Psoas muscle (tissue), 7 donors: ENCODE measurements at regions not wholly inside any gene's neighbourhood (a gene's known extent, or its start where the extent isn't known, plus 50 kb on each side); places are given as distances from the start of the nearest gene placed in this dataset.
"Not testable (repeated sequence)": the region's sequence is repeated elsewhere in the genome, so short reads cannot be mapped to it uniquely, and the experiment has no call there.

Source experiments
- ATAC-seq, 4 donors: fragments of 200-7000 bp; cut with Tn5 transposase; one replicate each; pipeline ENCODE4 v1.9.1; 2020; ENCODE audit warnings: moderate library complexity in 3 of 4, mild to moderate bottlenecking in 2 of 4
- DNase-seq, 2 donors: peaks; one replicate each; pipeline ENCODE4 v3.0.0-alpha.2; 2020
- H3K27ac ChIP-seq: fragments of 200-600 bp; one replicate; pipeline ENCODE4 v1.8.0; 2022
- H3K27me3 ChIP-seq, 3 donors: fragments of 200-600 bp in 1 of 3; one replicate each; pipeline versions ENCODE4 v1.6.1 to v1.8.0; 2013 to 2022; ENCODE audit warnings: low read length in 2 of 3, mild to moderate bottlenecking in 2 of 3, moderate library complexity in 1 of 3; ENCODE audit not compliant: insufficient read depth in 3 of 3
- H3K36me3 ChIP-seq, 2 donors: fragments of 200-600 bp in 1 of 2; one replicate each; pipeline versions ENCODE4 v1.6.1 to v1.8.0; 2013 to 2022; ENCODE audit warnings: low read depth in 1 of 2, mild to moderate bottlenecking in 1 of 2, moderate library complexity in 1 of 2; ENCODE audit not compliant: insufficient read depth in 1 of 2
- H3K4me1 ChIP-seq: fragments of 200-600 bp; one replicate; pipeline ENCODE4 v1.8.0; 2022
- H3K4me3 ChIP-seq: fragments of 200-600 bp; one replicate; pipeline ENCODE4 v1.8.0; 2022; ENCODE audit warnings: mild to moderate bottlenecking
- H3K9me3 ChIP-seq: fragments of 200-600 bp; one replicate; pipeline ENCODE4 v1.8.0; 2022
- WGBS, 3 donors: extraction: QIAGEN DNeasy Blood & Tissue Kit; methylation state at CpG; one replicate each; pipeline versions ENCODE4 v1.1.6 to v1.1.7; 2013; 5-methylcytosine and 5-hydroxymethylcytosine counted together
- intact Hi-C, 2 donors: fragments of 100-400 bp; cut with DNase I; formaldehyde crosslinking; loops; one replicate each; pipeline versions ENCODE4 v1.11.0 to v1.14.2; 2022
- TF ChIP-seq, protein P1 (sequence below): fragments of 200-600 bp; IDR thresholded peaks from one replicate; pipeline ENCODE4 v1.8.0; 2022; ENCODE audit warnings: antibody characterized with exemption
- donor health status: healthy with polysubstance abuse.
- donor health status: DM: no; HTN: no; CAD: no; lungs with moderate emphysema.
- donor health status: Bipolar disorder and iron deficiency.
- donor health status: healthy.
- donor health status: DM: yes; HTN: yes; CAD: no.
- donor health status: DM: no; HTN: no; CAD: no.
- donor health status: DM: yes; HTN: yes; CAD: no.

DNA sequence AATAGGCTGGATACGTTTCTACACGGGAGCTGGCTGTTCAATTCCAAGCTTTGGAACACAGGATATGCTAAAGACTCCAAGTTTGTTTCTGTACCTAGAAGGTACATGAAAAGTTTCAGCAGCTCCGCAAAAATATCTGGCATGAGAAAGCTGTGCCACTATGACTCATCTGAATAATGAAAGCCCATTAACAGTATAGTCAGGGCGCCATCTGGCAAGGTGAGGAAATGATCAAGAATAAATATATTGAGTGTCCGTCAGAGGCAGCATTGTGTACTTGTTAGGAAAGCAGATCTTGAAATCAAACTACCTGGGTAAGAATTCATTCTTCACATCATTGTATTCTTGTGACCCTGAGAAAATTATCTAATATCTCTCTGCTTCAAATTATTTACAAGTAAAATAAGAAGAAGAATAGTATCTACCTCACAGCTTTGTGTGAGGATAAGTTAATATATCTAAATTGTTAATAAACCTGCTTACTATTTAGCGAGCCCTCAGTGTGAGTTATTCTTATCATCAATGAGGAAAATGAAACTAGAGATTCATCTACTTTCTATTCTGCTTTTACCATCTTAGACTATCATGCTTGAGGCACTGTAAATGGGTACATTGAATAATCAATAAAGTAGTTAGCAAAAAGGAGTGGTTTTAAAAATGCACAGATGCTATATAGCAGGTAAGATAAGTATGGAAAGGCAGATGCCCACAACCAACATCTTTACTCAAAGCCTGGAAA, 53.5 kb downstream of the FSCB start:
- H3K4me3 ChIP-seq: no peak overlapping the region
- DNase-seq (no peak), ATAC-seq (no peak)
- 82 to 87% (median 87%) methylated on average over 6 of the region's 6 CpGs for WGBS, 3 donors
- TF ChIP-seq, protein P1, sequence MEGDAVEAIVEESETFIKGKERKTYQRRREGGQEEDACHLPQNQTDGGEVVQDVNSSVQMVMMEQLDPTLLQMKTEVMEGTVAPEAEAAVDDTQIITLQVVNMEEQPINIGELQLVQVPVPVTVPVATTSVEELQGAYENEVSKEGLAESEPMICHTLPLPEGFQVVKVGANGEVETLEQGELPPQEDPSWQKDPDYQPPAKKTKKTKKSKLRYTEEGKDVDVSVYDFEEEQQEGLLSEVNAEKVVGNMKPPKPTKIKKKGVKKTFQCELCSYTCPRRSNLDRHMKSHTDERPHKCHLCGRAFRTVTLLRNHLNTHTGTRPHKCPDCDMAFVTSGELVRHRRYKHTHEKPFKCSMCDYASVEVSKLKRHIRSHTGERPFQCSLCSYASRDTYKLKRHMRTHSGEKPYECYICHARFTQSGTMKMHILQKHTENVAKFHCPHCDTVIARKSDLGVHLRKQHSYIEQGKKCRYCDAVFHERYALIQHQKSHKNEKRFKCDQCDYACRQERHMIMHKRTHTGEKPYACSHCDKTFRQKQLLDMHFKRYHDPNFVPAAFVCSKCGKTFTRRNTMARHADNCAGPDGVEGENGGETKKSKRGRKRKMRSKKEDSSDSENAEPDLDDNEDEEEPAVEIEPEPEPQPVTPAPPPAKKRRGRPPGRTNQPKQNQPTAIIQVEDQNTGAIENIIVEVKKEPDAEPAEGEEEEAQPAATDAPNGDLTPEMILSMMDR: no peak
- intact Hi-C loops: no loop called here
- H3K27me3 ChIP-seq: no peaks in the 10 kb centered on the region
- no peaks in the 10 kb centered on the region for H3K4me1 ChIP-seq
- no peaks in the 10 kb centered on the region for H3K36me3 ChIP-seq
- no peak overlapping the region for H3K27ac ChIP-seq
- peaks cover 7% of the 10 kb centered on the region for H3K9me3 ChIP-seq

DNA sequence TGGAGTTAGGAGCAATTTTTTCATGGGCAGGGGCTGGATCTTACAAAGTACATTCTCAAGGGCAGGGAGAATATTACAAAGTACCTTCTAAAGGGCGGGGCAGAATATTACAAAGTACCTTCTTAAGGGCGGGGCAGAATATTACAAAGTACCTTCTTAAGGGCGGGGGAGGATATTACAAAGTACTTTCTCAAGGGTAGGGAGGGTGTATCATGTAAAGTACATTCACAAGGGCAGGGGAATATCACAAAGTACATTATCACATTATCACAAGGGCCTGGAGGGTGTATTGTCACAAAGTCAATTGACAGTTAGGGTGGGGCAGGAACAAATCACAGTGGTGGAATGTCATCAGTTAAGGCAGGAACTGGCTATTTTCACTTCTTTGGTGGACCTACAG, 56.9 kb downstream of the FSCB start:
- intact Hi-C loops, H3K27me3 ChIP-seq, H3K27ac ChIP-seq, DNase-seq, H3K36me3 ChIP-seq, ATAC-seq, H3K4me3 ChIP-seq, H3K9me3 ChIP-seq, H3K4me1 ChIP-seq: not testable (repeated sequence)
- 92 to 95% (median 95%) methylated on average over 3 of the region's 3 CpGs for WGBS, 3 donors

DNA sequence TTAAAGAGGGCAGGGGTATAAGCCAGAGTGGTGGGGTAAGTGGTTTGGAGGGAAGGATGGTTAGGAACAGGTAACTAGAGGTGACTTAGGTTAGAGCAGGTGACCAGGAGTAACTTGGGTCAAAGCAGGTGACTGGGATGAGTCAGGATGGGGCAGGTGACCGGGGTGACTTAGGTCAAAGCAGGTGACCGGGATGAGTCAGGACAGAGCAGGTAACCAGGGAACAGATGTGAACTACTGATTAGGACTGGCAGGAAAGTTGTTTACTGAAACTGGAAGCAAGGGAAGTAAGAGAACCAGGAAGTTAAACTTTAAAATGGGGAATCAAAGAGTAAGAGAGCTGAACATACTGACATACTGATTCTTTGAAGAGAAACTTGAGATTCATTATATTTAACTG, 57.4 kb downstream of the FSCB start:
- H3K36me3 ChIP-seq: no peaks in the 10 kb centered on the region
- H3K4me3 ChIP-seq: no peak overlapping the region
- no peak for ATAC-seq
- WGBS, 3 donors: 88 to 95% (median 95%) methylated on average over 2 of the region's 2 CpGs
- no peak for DNase-seq
- TF ChIP-seq, protein P1: no peak
- H3K4me1 ChIP-seq: no peaks in the 10 kb centered on the region
- no peaks in the 10 kb centered on the region for H3K27me3 ChIP-seq
- no peak overlapping the region for H3K27ac ChIP-seq
- intact Hi-C loops: no loop called here
- H3K9me3 ChIP-seq: no peaks in the 10 kb centered on the region

DNA sequence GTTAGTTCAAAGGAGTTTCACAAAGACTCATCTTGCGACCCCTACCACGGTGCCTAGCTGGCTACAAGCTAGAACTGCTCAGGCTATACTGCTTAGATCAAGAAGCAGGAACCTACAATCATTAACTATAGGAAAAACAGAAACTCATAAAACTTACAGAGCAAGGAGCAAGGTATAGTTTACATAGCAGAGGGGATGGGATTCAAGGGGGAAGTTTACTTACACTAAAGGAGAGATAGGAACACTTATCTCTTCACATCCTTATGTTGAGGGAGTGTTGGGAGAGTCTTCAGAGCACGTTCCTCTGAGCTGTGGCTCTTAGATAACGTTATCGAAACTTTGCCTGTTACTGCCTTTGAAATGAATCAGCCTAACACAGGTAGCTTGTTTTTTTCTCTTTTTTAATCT, 58.1 kb downstream of the FSCB start:
- H3K36me3 ChIP-seq: no peaks in the 10 kb centered on the region
- WGBS, 3 donors: 67 to 86% (median 73%) methylated on average over 5 of the region's 5 CpGs
- H3K27ac ChIP-seq: no peak overlapping the region
- H3K9me3 ChIP-seq: no peaks in the 10 kb centered on the region
- no peaks in the 10 kb centered on the region for H3K27me3 ChIP-seq
- intact Hi-C loops: no loop called here
- no peak overlapping the region for H3K4me3 ChIP-seq
- H3K4me1 ChIP-seq: no peaks in the 10 kb centered on the region
- DNase-seq (no peak), ATAC-seq (no peak)
- TF ChIP-seq, protein P1: no peak

DNA sequence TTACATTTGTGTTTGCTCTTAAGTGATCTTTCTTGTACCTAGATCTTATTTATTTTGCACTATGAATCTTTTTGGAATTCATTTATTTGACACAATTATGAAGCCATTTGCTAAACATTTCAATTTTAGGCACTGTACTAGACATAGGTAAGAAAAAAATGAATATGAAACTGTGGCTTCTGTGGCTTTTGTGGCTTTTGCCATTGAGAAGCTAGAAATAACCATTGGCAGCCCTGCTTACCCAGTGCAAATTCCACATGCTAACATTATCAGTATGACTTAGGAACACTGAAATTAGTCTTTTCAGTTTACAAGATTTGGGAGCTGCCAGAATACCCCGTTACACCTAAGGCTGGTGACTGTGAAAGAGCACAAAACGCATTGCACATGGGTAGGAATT, 60.1 kb downstream of the FSCB start:
- TF ChIP-seq, protein P1: no peak
- DNase-seq (no peak), ATAC-seq (no peak)
- no peak overlapping the region for H3K27ac ChIP-seq
- no peaks in the 10 kb centered on the region for H3K27me3 ChIP-seq
- H3K36me3 ChIP-seq: no peaks in the 10 kb centered on the region
- no peaks in the 10 kb centered on the region for H3K4me1 ChIP-seq
- no peaks in the 10 kb centered on the region for H3K9me3 ChIP-seq
- intact Hi-C loops: no loop called here
- 30 to 61% (median 55%) methylated on average over 2 of the region's 2 CpGs for WGBS, 3 donors
- H3K4me3 ChIP-seq: no peak overlapping the region
